OCI-LY7 (cell line): ENCODE measurements at regions not wholly inside any gene's neighbourhood (a gene's known extent, or its start where the extent isn't known, plus 50 kb on each side); places are given as distances from the start of the nearest gene placed in this dataset.

Experiments
- BruUV-seq: library from RNA; stranded (reverse); fragments of 400-500 nt; replicated peaks from 2 replicates; lab custom pipeline; 2021; lab: Mats Ljungman, UMichigan
- CTCF ChIA-PET: fragments of 300-600 bp; sonication (Branson Sonifier 250); formaldehyde crosslinking; loops from one replicate; lab custom pipeline; 2022; ENCODE audit warnings: antibody characterized with exemption; ENCODE audit not compliant: unreplicated experiment; lab: Charles Lee
- POLR2A ChIA-PET: fragments of 300-600 bp; sonication (Branson Sonifier 250); formaldehyde crosslinking; loops from one replicate; lab custom pipeline; 2022; ENCODE audit warnings: antibody characterized with exemption; lab: Charles Lee
- DNase-seq: peaks from one replicate; pipeline ENCODE4 v3.0.0-alpha.2; 2015; ENCODE audit warnings: low spot score
- H2AFZ ChIP-seq: fragments of 200-600 bp; sonication (generic), shearing (Covaris generic); 2 replicates; pipeline ENCODE4 v1.6.1; 2014; ENCODE audit warnings: mild to moderate bottlenecking, antibody characterized with exemption, low read length, moderate library complexity
- H3K27ac ChIP-seq: fragments of 200-600 bp; sonication (generic); 2 replicates; pipeline ENCODE4 v1.5.1; 2014; ENCODE audit warnings: mixed run types, low read depth, mild to moderate bottlenecking, moderate library complexity, low read length, inconsistent platforms; ENCODE audit not compliant: poor library complexity, severe bottlenecking
- H3K36me3 ChIP-seq: fragments of 200-600 bp; sonication (generic); 2 replicates; pipeline ENCODE4 v1.6.1; 2014; ENCODE audit warnings: mild to moderate bottlenecking, antibody characterized with exemption, low read length, moderate library complexity, mixed read lengths; ENCODE audit not compliant: insufficient read depth
- H3K4me1 ChIP-seq: fragments of 200-600 bp; sonication (generic); 2 replicates; pipeline ENCODE4 v1.5.1; 2014; ENCODE audit warnings: mild to moderate bottlenecking, low read length; ENCODE audit not compliant: insufficient read depth, poor library complexity, severe bottlenecking
- H3K4me2 ChIP-seq: fragments of 200-600 bp; sonication (generic); 2 replicates; pipeline ENCODE4 v1.6.1; 2014; ENCODE audit warnings: mild to moderate bottlenecking, low read length
- H3K4me3 ChIP-seq: fragments of 200-600 bp; sonication (generic); 2 replicates; pipeline ENCODE4 v1.5.1; 2014; ENCODE audit warnings: mild to moderate bottlenecking, low read depth, low read length; ENCODE audit not compliant: poor library complexity, severe bottlenecking
- H3K79me2 ChIP-seq: fragments of 200-600 bp; sonication (generic); 2 replicates; pipeline ENCODE4 v1.6.1; 2016; ENCODE audit warnings: low read depth, mild to moderate bottlenecking, low read length, moderate library complexity, mixed read lengths; ENCODE audit not compliant: insufficient read depth
- H3K9me2 ChIP-seq: fragments of 200-600 bp; sonication (generic); 2 replicates; pipeline ENCODE4 v1.6.1; 2016; ENCODE audit warnings: mild to moderate bottlenecking, low read length, mixed read lengths; ENCODE audit not compliant: insufficient read depth
- H3K9me3 ChIP-seq: fragments of 200-600 bp; sonication (generic); 2 replicates; pipeline ENCODE4 v1.6.1; 2014; ENCODE audit warnings: mild to moderate bottlenecking, mixed run types, low read length, mixed read lengths
- H4K20me1 ChIP-seq: fragments of 200-600 bp; sonication (generic); 2 replicates; pipeline ENCODE4 v1.6.1; 2014; ENCODE audit warnings: mild to moderate bottlenecking, antibody characterized with exemption, low read length, moderate library complexity, mixed read lengths; ENCODE audit not compliant: insufficient read depth
- CTCF ChIP-seq: fragments of 200-600 bp; sonication (generic); conservative IDR thresholded peaks from 2 replicates; pipeline ENCODE4 v1.5.1; 2014; ENCODE audit warnings: mild to moderate bottlenecking, antibody characterized with exemption, low read length, moderate library complexity, mixed read lengths
- EZH2phosphoT487 ChIP-seq: fragments of 200-600 bp; sonication (generic); IDR thresholded peaks from 2 replicates; pipeline ENCODE4 v1.6.1; 2018; ENCODE audit warnings: low read depth, borderline replicate concordance, mild to moderate bottlenecking, mixed run types, antibody characterized with exemption, low read length, moderate library complexity, mixed read lengths
- intact Hi-C: fragments of 100-400 bp; cut with micrococcal nuclease; formaldehyde crosslinking; loops from one replicate; pipeline ENCODE4 v1.10.0; 2022; ENCODE audit not compliant: unreplicated experiment

GRCh38 chr6:147678253-147678652 lies 169.8 kb downstream of the SAMD5 start:
- TF ChIP-seq EZH2phosphoT487 (no peak), CTCF (no peak)
- Histone ChIP-seq H3K4me1 (no peaks in the 10 kb centered on the region), H3K4me2 (no peak overlapping the region), H4K20me1 (no peaks in the 10 kb centered on the region), H3K79me2 (no peaks in the 10 kb centered on the region), H3K36me3 (no peaks in the 10 kb centered on the region), H2AFZ (no peak overlapping the region), H3K27ac (no peak overlapping the region), H3K9me3 (no peaks in the 10 kb centered on the region), H3K4me3 (no peak overlapping the region), H3K9me2 (no peaks in the 10 kb centered on the region)
- ChIA-PET CTCF (no interaction called here), POLR2A (interaction anchor here (0.6 kb wide), 1 partner anchor 9 kb away, joined by 4 read pairs; no protein-coding TSS in a partner anchor)
- BruUV-seq: no TSS peak
- intact Hi-C loops: no loop called here
- no peak for DNase-seq

GRCh38 chr6:147684906-147685305 lies 176.4 kb downstream of the SAMD5 start:
- Histone ChIP-seq H2AFZ (no peak overlapping the region), H3K9me3 (no peaks in the 10 kb centered on the region), H3K4me3 (no peak overlapping the region), H3K27ac (no peak overlapping the region), H4K20me1 (no peaks in the 10 kb centered on the region), H3K4me2 (no peak overlapping the region), H3K36me3 (no peaks in the 10 kb centered on the region), H3K9me2 (no peaks in the 10 kb centered on the region), H3K79me2 (no peaks in the 10 kb centered on the region), H3K4me1 (no peaks in the 10 kb centered on the region)
- ChIA-PET CTCF (no interaction called here), POLR2A (no interaction called here)
- BruUV-seq: no TSS peak
- no peak for DNase-seq
- intact Hi-C loops: no loop called here
- TF ChIP-seq CTCF: no peak
- TF ChIP-seq EZH2phosphoT487: no peak

GRCh38 chr6:147689398-147689797 lies 180.9 kb downstream of the SAMD5 start:
- POLR2A ChIA-PET: no interaction called here
- no peak for DNase-seq

More at GRCh38 chr6:147689398-147689797, 180.9 kb downstream of the SAMD5 start:
- H3K4me1 ChIP-seq: no peaks in the 10 kb centered on the region
- H3K4me3 ChIP-seq: no peak overlapping the region
- no peaks in the 10 kb centered on the region for H3K9me2 ChIP-seq
- H3K79me2 ChIP-seq: no peaks in the 10 kb centered on the region
- H3K36me3 ChIP-seq: no peaks in the 10 kb centered on the region
- H4K20me1 ChIP-seq: no peaks in the 10 kb centered on the region
- CTCF ChIA-PET: no interaction called here
- H3K9me3 ChIP-seq: no peaks in the 10 kb centered on the region
- no TSS peak for BruUV-seq
- no peak overlapping the region for H3K4me2 ChIP-seq
- no peak overlapping the region for H3K27ac ChIP-seq
- H2AFZ ChIP-seq: no peak overlapping the region
- TF ChIP-seq EZH2phosphoT487 (no peak), CTCF (no peak)
- intact Hi-C loops: no loop called here
